OCI-LY3 (cell line): ENCODE measurements at regions not wholly inside any gene's neighbourhood (a gene's known extent, or its start where the extent isn't known, plus 50 kb on each side); places are given as distances from the start of the nearest gene placed in this dataset.

ENCODE experiments used
- EZH2phosphoT487 ChIP-seq: fragments of 200-600 bp; shearing (Covaris generic); IDR thresholded peaks from 2 replicates; pipeline ENCODE4 v1.6.1; 2018; ENCODE audit warnings: antibody characterized with exemption, mixed run types, low read depth
- TF ChIP-seq, protein P1 (sequence below): fragments of 200-600, 300-600 bp; sonication (generic); IDR thresholded peaks from 2 replicates; pipeline ENCODE4 v1.5.1; 2014; ENCODE audit warnings: antibody characterized with exemption, low read length, low read depth

DNA sequence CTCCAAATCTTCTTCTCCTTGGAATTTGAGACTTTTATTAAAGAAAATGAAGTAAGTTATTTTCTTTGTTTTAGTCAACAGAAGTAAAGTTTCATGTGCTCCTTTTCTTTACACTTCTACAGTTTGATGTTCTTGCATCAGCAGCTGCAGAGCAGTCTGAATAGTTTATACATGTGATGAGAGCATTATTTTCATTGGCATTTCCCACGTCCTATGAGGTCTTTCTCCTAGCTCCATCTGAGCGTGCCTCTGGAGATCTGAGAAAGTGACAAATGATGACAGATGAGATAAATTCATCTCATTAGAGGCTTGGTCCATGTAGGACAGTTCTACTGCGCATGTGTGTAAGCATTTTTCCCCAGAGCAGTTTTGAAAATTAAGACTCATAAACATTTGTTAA, 1290.0 kb downstream of the UQCRFS1 start:
- TF ChIP-seq, protein P1, sequence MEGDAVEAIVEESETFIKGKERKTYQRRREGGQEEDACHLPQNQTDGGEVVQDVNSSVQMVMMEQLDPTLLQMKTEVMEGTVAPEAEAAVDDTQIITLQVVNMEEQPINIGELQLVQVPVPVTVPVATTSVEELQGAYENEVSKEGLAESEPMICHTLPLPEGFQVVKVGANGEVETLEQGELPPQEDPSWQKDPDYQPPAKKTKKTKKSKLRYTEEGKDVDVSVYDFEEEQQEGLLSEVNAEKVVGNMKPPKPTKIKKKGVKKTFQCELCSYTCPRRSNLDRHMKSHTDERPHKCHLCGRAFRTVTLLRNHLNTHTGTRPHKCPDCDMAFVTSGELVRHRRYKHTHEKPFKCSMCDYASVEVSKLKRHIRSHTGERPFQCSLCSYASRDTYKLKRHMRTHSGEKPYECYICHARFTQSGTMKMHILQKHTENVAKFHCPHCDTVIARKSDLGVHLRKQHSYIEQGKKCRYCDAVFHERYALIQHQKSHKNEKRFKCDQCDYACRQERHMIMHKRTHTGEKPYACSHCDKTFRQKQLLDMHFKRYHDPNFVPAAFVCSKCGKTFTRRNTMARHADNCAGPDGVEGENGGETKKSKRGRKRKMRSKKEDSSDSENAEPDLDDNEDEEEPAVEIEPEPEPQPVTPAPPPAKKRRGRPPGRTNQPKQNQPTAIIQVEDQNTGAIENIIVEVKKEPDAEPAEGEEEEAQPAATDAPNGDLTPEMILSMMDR, result no peak
- no peak for TF ChIP-seq EZH2phosphoT487
